K562 (cell line): ENCODE measurements at regions not wholly inside any gene's neighbourhood (a gene's known extent, or its start where the extent isn't known, plus 50 kb on each side); places are given as distances from the start of the nearest gene placed in this dataset.
A peak's percentile ranks its signal among the peaks of the same experiment; 100 is the strongest.

Source experiments
- ETV6 ChIP-seq, 3 experiments: fragments of 150-350 bp in 1 of 3; sonication (generic) in 1 of 3; formaldehyde crosslinking in 1 of 3; IDR thresholded peaks; 2 replicates each; pipeline versions ENCODE4 v1.6.1 to v1.8.0; 2014 to 2022; ENCODE audit warnings: borderline replicate concordance in 2 of 3, low read depth in 2 of 3, antibody characterized with exemption in 1 of 3, low read length in 1 of 3, mild to moderate bottlenecking in 1 of 3, missing genetic modification reagents in 1 of 3
- GTF2E2 ChIP-seq: fragments of 200-800 bp; sonication (Bioruptor generic); IDR thresholded peaks from 2 replicates; pipeline ENCODE4 v1.6.1; 2016; ENCODE audit warnings: missing genetic modification characterization, missing compliant biosample characterization
- KDM5B ChIP-seq: fragments of 200-600 bp; sonication (generic); IDR thresholded peaks from 2 replicates; pipeline ENCODE4 v1.6.1; 2012; ENCODE audit warnings: low read depth, mild to moderate bottlenecking, moderate library complexity, low read length, control low read depth, inconsistent platforms; ENCODE audit not compliant: insufficient replicate concordance
- POLR2H ChIP-seq: IDR thresholded peaks from 2 replicates; pipeline ENCODE4 v1.6.1; 2016; ENCODE audit warnings: missing genetic modification characterization, low read depth, mild to moderate bottlenecking, control low read depth, missing compliant biosample characterization, moderate library complexity
- RCOR1 ChIP-seq, 2 experiments: IDR thresholded peaks; 2 replicates each; pipeline ENCODE4 v1.6.1; 2012; ENCODE audit warnings: low read depth in 2 of 2, low read length in 2 of 2, borderline replicate concordance in 1 of 2, improper control_type of control experiment in 1 of 2
- SRF ChIP-seq, 2 experiments: fragments of 250-450, 450-650 bp in 1 of 2; sonication (Bioruptor Pico) in 1 of 2; sonication (generic) in 1 of 2; formaldehyde crosslinking; IDR thresholded peaks; 2 replicates each; pipeline versions ENCODE4 v1.5.0 to v1.5.1; 2020 to 2022; ENCODE audit warnings: mild to moderate bottlenecking in 1 of 2, missing genetic modification reagents in 1 of 2
- U2AF2 ChIP-seq: fragments of 200-400 bp; formaldehyde crosslinking; optimal IDR thresholded peaks from 2 replicates; pipeline ENCODE3; 2017; ENCODE audit warnings: low read depth, mild to moderate bottlenecking, low read length
- ZNF589 ChIP-seq: fragments of 200-800 bp; sonication (Bioruptor generic); IDR thresholded peaks from 2 replicates; pipeline ENCODE4 v1.6.1; 2016; ENCODE audit warnings: low read depth, missing genetic modification characterization, missing compliant biosample characterization
- ZNF717 ChIP-seq: fragments of 250-450 bp; sonication (Bioruptor Pico); IDR thresholded peaks from 2 replicates; pipeline ENCODE4 v1.5.0; 2021
- TF ChIP-seq, protein P1 (sequence below): sonication (generic); formaldehyde crosslinking; IDR thresholded peaks from 2 replicates; pipeline ENCODE4 v1.8.1; 2023; ENCODE audit warnings: missing genetic modification reagents, mild to moderate bottlenecking, borderline replicate concordance
- TF ChIP-seq, protein P2 (sequence below): fragments of 250-450 bp; sonication (Bioruptor Pico); IDR thresholded peaks from 2 replicates; pipeline ENCODE4 v1.5.0; 2020; ENCODE audit warnings: mild to moderate bottlenecking, borderline replicate concordance

DNA sequence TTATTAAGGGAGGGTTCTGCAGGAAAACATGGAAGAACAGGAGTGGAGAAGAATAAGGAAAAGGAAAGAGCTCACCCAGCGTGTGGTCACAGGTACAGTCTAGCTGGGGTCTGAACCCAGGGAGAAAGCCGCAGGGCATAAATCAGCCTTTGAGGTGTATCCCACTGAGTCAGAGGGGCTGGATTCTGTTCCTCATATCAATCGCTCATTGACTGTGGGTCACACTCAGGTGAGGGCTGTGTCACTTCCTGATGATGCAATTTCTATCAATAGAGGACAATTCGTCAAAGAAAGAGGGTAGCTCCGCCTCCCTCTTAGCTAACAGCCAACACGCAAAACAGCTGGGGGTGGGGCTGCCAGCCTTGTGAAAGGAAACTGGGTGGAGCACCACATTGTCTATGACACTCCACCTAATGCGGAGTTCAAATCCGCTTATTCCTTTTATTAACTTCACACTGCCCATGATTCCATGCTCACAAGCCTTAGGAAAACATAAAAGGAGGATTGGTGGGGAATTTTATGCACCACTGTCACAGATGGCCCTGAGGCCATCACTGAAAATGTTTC lies 176.2 kb downstream of the ICE1 start (continued):
- TF ChIP-seq, protein P1, sequence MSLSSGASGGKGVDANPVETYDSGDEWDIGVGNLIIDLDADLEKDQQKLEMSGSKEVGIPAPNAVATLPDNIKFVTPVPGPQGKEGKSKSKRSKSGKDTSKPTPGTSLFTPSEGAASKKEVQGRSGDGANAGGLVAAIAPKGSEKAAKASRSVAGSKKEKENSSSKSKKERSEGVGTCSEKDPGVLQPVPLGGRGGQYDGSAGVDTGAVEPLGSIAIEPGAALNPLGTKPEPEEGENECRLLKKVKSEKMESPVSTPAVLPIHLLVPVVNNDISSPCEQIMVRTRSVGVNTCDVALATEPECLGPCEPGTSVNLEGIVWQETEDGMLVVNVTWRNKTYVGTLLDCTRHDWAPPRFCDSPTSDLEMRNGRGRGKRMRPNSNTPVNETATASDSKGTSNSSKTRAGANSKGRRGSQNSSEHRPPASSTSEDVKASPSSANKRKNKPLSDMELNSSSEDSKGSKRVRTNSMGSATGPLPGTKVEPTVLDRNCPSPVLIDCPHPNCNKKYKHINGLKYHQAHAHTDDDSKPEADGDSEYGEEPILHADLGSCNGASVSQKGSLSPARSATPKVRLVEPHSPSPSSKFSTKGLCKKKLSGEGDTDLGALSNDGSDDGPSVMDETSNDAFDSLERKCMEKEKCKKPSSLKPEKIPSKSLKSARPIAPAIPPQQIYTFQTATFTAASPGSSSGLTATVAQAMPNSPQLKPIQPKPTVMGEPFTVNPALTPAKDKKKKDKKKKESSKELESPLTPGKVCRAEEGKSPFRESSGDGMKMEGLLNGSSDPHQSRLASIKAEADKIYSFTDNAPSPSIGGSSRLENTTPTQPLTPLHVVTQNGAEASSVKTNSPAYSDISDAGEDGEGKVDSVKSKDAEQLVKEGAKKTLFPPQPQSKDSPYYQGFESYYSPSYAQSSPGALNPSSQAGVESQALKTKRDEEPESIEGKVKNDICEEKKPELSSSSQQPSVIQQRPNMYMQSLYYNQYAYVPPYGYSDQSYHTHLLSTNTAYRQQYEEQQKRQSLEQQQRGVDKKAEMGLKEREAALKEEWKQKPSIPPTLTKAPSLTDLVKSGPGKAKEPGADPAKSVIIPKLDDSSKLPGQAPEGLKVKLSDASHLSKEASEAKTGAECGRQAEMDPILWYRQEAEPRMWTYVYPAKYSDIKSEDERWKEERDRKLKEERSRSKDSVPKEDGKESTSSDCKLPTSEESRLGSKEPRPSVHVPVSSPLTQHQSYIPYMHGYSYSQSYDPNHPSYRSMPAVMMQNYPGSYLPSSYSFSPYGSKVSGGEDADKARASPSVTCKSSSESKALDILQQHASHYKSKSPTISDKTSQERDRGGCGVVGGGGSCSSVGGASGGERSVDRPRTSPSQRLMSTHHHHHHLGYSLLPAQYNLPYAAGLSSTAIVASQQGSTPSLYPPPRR (CRISPR knock-in tag), result no peak
- TF ChIP-seq RCOR1 (IDR thresholded peaks at IDR 0.05; ENCODE audit: borderline replicate concordance in 1 of 2, low read depth in 2 of 2, low read length in 2 of 2), result peak in 1 of 2 experiments; percentile 15; a peak in 1 of 4 replicates
- TF ChIP-seq KDM5B, result no peak
- TF ChIP-seq, protein P2, sequence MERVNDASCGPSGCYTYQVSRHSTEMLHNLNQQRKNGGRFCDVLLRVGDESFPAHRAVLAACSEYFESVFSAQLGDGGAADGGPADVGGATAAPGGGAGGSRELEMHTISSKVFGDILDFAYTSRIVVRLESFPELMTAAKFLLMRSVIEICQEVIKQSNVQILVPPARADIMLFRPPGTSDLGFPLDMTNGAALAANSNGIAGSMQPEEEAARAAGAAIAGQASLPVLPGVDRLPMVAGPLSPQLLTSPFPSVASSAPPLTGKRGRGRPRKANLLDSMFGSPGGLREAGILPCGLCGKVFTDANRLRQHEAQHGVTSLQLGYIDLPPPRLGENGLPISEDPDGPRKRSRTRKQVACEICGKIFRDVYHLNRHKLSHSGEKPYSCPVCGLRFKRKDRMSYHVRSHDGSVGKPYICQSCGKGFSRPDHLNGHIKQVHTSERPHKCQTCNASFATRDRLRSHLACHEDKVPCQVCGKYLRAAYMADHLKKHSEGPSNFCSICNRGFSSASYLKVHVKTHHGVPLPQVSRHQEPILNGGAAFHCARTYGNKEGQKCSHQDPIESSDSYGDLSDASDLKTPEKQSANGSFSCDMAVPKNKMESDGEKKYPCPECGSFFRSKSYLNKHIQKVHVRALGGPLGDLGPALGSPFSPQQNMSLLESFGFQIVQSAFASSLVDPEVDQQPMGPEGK (CRISPR knock-in tag), result no peak
- TF ChIP-seq U2AF2, result no peak
- TF ChIP-seq ZNF589 (CRISPR knock-in tag), result peak; percentile 91; the same call in 1 of the 2 replicates
- peak; percentile 78; the same call in 1 of the 2 replicates for TF ChIP-seq GTF2E2 (tag)
- TF ChIP-seq SRF (CRISPR knock-in tag; IDR thresholded peaks at IDR 0.05), result peak in 1 of 2 experiments; percentile 47; a peak in 1 of 4 replicates
- TF ChIP-seq ETV6 (IDR thresholded peaks at IDR 0.05; ENCODE audit: borderline replicate concordance in 1 of 2, low read depth in 2 of 2, low read length in 1 of 2), result no peak
- TF ChIP-seq ETV6 (CRISPR knock-in tag; IDR thresholded peaks at IDR 0.05; ENCODE audit: borderline replicate concordance), result no peak
- TF ChIP-seq POLR2H (tag), result peak; percentile 90
- no peak for TF ChIP-seq ZNF717 (CRISPR knock-in tag)
